Iris pigment epithelial cell (primary cell): ENCODE measurements at regions not wholly inside any gene's neighbourhood (a gene's known extent, or its start where the extent isn't known, plus 50 kb on each side); places are given as distances from the start of the nearest gene placed in this dataset.
"Not testable (repeated sequence)": the region's sequence is repeated elsewhere in the genome, so short reads cannot be mapped to it uniquely, and the experiment has no call there.

Source experiments
- DNase-seq: peaks from one replicate; pipeline ENCODE4 v3.0.0-alpha.2; 2011; ENCODE audit warnings: low read depth

DNA sequence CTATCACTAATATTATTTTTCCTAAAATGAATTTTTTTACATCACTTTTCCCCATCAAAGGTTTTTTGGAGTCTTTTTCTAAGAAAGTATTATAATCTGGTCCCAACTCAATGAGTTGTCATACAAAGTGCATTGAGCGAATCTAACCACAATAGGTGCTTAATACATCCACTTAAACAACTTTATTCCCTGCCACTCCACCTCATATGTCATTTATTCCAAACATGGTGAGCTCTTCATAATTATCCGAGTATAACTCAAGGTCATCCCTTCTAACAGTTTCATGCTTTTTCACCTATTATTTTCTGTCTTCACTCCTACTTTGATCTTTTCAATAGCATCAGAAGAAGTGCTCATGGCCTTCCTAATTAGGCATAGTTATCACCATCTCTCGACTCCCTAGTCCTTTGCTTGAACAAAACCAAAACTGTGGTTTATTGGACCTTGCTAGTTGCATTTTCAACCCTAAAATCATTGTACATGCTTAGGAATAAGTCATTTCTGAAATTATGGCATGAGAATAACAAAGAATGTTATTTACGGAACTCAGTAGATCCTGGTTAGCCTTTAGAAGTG, 754.7 kb upstream of the CTNND2 start:
- DNase-seq, result no peak

- DNase-seq, result not testable (repeated sequence)
Observed at GRCh38 chr5:12657914-12658474, 753.7 kb upstream of the CTNND2 start.

- no peak for DNase-seq
Observed at GRCh38 chr5:12655675-12656074, 751.4 kb upstream of the CTNND2 start.

- DNase-seq, result no peak
Observed at GRCh38 chr5:12652201-12652600, 748.0 kb upstream of the CTNND2 start.

- no peak for DNase-seq
Observed at GRCh38 chr5:12648558-12648957, 744.3 kb upstream of the CTNND2 start.

GRCh38 chr5:12647613-12648012, 743.4 kb upstream of the CTNND2 start:
- DNase-seq, result no peak

DNA sequence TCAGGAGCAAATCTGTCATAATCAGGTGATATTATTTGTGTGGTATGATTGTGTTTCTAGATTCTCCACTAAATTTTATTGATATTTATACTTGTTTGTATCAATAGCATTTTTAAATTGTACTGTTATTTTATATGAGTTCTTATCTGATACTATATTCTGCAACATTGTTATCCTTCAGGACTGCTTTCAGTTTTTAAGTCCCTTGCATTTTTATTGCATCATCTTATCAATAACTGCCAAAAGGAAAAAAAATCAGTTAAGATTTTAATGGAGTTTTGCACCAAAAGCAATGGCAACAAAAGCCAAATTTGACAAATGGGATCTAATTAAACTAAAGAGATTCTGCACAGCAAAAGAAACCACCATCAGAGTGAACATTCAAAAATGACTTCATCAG, 741.3 kb upstream of the CTNND2 start:
- DNase-seq, result no peak

- DNase-seq, result no peak
Observed at GRCh38 chr5:12636209-12636608, 732.0 kb upstream of the CTNND2 start.

- DNase-seq, result no peak
Observed at GRCh38 chr5:12626556-12626955, 722.3 kb upstream of the CTNND2 start.

- no peak for DNase-seq
Observed at GRCh38 chr5:12625667-12626263, 721.5 kb upstream of the CTNND2 start.

- no peak for DNase-seq
Observed at GRCh38 chr5:12624776-12625560, 720.7 kb upstream of the CTNND2 start.

GRCh38 chr5:12623408-12623807, 719.2 kb upstream of the CTNND2 start:
- no peak for DNase-seq

DNA sequence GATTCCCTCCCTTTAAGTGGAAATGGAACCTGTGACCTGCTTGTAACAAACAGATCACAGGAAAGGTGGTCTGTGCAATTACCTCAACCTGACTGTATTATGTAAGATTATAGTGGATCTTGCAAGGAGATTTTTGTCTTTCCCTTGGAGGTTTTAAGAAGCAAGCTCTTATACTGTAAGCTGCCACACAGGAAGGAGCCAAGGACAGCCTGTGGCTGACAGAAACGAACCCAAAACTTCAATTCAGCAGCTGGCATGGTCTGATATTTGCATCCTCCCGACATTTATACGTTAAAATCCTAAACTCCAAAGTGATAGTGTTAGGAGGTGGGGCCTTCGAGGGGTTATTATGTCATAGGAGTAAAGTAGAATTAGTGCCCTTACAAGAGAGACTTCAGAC, 711.8 kb upstream of the CTNND2 start:
- DNase-seq, result no peak

GRCh38 chr5:12615141-12615820, 711.0 kb upstream of the CTNND2 start:
- DNase-seq, result no peak

- no peak for DNase-seq
Observed at GRCh38 chr5:12614608-12615007, 710.4 kb upstream of the CTNND2 start.

GRCh38 chr5:12611132-12611531, 706.9 kb upstream of the CTNND2 start:
- DNase-seq, result no peak

- not testable (repeated sequence) for DNase-seq
Observed at GRCh38 chr5:12607817-12608216, 703.6 kb upstream of the CTNND2 start.

- no peak for DNase-seq
Observed at GRCh38 chr5:12592228-12592627, 688.0 kb upstream of the CTNND2 start.

DNA sequence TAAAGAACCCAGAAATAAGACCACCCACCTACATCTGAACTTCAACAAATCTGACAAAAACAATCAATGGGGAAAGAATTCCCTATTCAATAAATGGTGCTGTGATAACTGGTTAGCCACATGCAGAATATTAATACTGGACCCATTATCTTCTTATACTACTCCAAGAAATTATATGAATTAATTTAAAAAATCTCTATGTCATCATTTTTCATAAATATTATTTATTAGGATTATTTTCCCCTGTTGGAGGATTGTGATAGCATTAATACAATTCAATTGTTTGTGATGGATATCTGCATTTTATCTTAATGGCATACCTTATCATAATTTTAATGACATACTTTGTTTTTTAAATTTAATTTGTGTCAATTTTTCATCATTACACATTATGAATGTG, 682.2 kb upstream of the CTNND2 start:
- DNase-seq, result no peak

DNA sequence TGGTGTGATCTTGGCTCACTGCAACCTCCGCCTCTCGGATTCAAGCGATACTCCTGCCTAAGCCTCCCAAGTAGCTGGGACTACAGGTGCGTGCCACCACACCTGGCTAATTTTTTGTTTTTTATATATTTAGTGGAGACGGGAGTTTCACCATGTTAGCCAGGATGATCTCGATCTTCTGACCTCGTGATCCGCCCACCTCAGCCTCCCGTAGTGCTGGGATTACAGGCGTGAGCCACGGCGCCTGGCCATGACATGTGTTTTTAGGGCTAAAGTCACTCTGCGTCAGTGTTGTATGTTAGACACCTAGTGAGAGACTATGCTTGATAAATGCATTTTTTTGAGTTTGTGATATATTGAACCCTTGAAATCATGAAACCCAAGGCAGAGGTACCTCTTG, 674.6 kb upstream of the CTNND2 start:
- not testable (repeated sequence) for DNase-seq

- not testable (repeated sequence) for DNase-seq
Observed at GRCh38 chr5:12576953-12577352, 672.7 kb upstream of the CTNND2 start.

DNA sequence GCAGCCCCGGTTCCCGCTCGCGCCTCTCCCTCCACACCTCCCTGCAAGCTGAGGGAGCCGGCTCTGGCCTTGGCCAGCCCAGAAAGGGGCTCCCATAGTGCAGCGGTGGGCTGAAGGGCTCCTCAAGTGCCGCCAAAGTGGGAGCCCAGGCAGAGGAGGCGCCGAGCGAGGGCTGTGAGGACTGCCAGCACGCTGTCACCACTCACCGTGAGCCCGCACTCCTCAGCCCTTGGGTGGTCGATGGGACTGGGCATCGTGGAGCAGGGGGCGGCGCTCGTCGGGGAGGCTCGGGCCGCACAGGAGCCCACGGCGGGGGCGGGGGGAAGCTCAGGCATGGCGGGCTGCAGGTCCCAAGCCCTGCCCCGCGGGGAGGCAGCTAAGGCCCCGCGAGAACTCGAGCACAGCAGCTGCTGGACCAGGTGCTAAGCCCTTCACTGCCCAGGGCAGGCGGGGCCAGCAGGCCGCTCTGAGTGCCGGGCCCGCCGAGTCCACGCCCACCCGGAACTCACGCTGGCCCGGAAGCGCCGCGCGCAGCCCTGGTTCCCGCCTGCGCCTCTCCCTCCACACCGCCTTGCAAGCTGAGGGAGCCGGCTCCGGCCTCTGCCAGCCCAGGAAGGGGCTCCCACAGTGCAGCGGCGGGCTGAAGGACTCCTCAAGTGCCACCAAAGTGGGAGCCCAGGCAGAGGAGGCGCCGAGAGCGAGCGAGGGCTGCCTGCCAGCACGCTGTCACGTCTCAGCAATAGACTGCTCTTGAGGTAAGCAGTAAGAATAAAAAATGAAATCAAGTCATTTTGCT, 670.2 kb upstream of the CTNND2 start:
- DNase-seq, result not testable (repeated sequence)
